RWPE2 (cell line): ENCODE measurements at regions not wholly inside any gene's neighbourhood (a gene's known extent, or its start where the extent isn't known, plus 50 kb on each side); places are given as distances from the start of the nearest gene placed in this dataset.

ENCODE experiments used
- ATAC-seq: fragments of 200-7000 bp; cut with Tn5 transposase; 3 replicates; pipeline ENCODE4 v1.9.1; 2021; ENCODE audit warnings: low read depth
- DNase-seq: peaks from one replicate; pipeline ENCODE4 v3.0.0-alpha.2; 2020; ENCODE audit warnings: low spot score
- H3K27ac ChIP-seq: fragments of 450-650 bp; 2 replicates; pipeline ENCODE4 v1.5.1; 2017; ENCODE audit warnings: mild to moderate bottlenecking; ENCODE audit not compliant: poor library complexity, severe bottlenecking
- H3K27me3 ChIP-seq: fragments of 250-450 bp; sonication (Bioruptor Pico); 2 replicates; pipeline ENCODE4 v1.5.1; 2021; ENCODE audit warnings: mild to moderate bottlenecking, moderate library complexity; ENCODE audit not compliant: insufficient read depth, poor library complexity, severe bottlenecking
- H3K36me3 ChIP-seq: fragments of 250-450 bp; sonication (Bioruptor Pico); 2 replicates; pipeline ENCODE4 v1.5.1; 2020; ENCODE audit warnings: low read depth, mild to moderate bottlenecking, moderate library complexity
- H3K4me1 ChIP-seq: fragments of 250-450 bp; sonication (Bioruptor Pico); 2 replicates; pipeline ENCODE4 v1.5.1; 2021; ENCODE audit warnings: mild to moderate bottlenecking, moderate library complexity; ENCODE audit not compliant: insufficient read depth, poor library complexity, severe bottlenecking
- H3K4me3 ChIP-seq: fragments of 250-450 bp; sonication (Bioruptor Pico); 2 replicates; pipeline ENCODE4 v1.5.1; 2021; ENCODE audit warnings: mild to moderate bottlenecking, moderate library complexity; ENCODE audit not compliant: severe bottlenecking
- H3K9me3 ChIP-seq: fragments of 250-450 bp; sonication (Bioruptor Pico); 2 replicates; pipeline ENCODE4 v1.5.1; 2021; ENCODE audit warnings: mild to moderate bottlenecking, moderate library complexity; ENCODE audit not compliant: severe bottlenecking
- TF ChIP-seq, protein P1 (sequence below): fragments of 450-650 bp; IDR thresholded peaks from one replicate; pipeline ENCODE4 v1.5.1; 2017; ENCODE audit warnings: mild to moderate bottlenecking, moderate library complexity; ENCODE audit not compliant: poor library complexity, severe bottlenecking

DNA sequence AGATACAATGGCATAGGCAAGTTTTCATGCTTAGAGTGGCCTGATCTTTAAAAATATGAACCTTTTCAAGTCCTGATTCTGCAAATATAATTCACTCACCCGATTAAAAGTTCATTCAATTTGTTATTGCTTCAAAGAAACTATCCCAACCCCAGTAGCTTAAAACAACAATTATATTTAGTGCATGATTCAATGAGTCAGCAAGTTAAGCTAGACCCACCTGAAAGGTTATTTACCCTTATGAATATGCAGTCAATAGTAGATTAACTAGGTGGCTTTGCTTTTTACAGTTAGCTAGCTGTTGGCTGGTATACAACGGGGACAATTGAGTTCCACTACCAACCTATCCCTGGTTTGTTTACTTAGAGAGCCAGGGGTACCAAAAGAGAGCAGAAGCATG, 95.6 kb upstream of the ANKEF1 start:
- Histone ChIP-seq H3K4me3 (no peak overlapping the region), H3K27me3 (no peaks in the 10 kb centered on the region), H3K36me3 (no peaks in the 10 kb centered on the region), H3K9me3 (no peaks in the 10 kb centered on the region), H3K27ac (no peak overlapping the region), H3K4me1 (no peaks in the 10 kb centered on the region)
- DNase-seq (no peak), ATAC-seq (no peak)
- TF ChIP-seq, protein P1, sequence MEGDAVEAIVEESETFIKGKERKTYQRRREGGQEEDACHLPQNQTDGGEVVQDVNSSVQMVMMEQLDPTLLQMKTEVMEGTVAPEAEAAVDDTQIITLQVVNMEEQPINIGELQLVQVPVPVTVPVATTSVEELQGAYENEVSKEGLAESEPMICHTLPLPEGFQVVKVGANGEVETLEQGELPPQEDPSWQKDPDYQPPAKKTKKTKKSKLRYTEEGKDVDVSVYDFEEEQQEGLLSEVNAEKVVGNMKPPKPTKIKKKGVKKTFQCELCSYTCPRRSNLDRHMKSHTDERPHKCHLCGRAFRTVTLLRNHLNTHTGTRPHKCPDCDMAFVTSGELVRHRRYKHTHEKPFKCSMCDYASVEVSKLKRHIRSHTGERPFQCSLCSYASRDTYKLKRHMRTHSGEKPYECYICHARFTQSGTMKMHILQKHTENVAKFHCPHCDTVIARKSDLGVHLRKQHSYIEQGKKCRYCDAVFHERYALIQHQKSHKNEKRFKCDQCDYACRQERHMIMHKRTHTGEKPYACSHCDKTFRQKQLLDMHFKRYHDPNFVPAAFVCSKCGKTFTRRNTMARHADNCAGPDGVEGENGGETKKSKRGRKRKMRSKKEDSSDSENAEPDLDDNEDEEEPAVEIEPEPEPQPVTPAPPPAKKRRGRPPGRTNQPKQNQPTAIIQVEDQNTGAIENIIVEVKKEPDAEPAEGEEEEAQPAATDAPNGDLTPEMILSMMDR: no peak

DNA sequence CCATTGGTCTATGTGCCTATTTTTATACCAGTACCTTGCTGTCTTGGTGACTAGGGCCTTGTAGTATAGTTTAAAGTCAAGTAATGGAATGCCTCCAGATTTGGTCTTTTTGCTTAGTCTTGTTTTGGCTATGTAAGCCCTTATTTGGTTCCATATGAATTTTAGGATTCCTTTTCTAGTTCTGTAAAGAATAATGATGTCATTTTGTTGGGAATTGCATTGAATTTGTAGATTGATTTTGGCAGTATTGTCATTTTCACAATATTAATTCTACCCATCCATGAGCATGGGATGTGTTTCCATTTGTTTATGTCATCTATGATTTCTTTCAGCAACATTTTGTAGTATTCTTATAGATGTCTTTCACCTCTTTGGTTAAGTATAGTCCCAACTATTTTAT, 96.4 kb upstream of the PAK5 start:
- Histone ChIP-seq H3K4me1 (no peaks in the 10 kb centered on the region), H3K27ac (no peak overlapping the region)
- TF ChIP-seq, protein P1: no peak

DNA sequence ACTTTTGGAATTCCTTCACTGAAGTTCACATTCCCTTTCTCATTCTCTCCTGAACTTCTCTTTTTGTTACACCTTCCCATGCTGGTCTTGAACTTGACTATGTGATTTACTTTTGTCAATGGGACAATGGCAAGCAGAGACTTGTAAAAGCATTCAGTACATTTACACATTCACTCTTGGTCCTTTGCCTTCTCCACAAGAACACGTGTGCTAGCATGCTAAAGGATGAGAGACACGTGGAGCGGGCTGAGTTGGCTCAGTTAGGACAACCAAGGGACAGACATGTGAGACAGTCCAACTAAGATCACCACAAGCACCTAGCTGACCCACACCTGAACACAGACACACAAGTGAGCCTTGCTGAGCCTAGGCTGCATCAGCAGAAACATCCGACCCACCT, 91.3 kb upstream of the PAK5 start:
- no peak overlapping the region for H3K27ac ChIP-seq
- no peak overlapping the region for H3K4me3 ChIP-seq
- no peaks in the 10 kb centered on the region for H3K27me3 ChIP-seq
- no peaks in the 10 kb centered on the region for H3K36me3 ChIP-seq
- ATAC-seq: no peak
- H3K9me3 ChIP-seq: no peaks in the 10 kb centered on the region
- TF ChIP-seq, protein P1: no peak
- no peak for DNase-seq
- peaks cover 10% of the 10 kb centered on the region for H3K4me1 ChIP-seq

More for the DNA sequence above, 96.4 kb upstream of the PAK5 start:
- no peak overlapping the region for H3K4me3 ChIP-seq
- ATAC-seq (no peak), DNase-seq (no peak)
- H3K9me3 ChIP-seq: no peaks in the 10 kb centered on the region
- no peaks in the 10 kb centered on the region for H3K27me3 ChIP-seq
- no peaks in the 10 kb centered on the region for H3K36me3 ChIP-seq

DNA sequence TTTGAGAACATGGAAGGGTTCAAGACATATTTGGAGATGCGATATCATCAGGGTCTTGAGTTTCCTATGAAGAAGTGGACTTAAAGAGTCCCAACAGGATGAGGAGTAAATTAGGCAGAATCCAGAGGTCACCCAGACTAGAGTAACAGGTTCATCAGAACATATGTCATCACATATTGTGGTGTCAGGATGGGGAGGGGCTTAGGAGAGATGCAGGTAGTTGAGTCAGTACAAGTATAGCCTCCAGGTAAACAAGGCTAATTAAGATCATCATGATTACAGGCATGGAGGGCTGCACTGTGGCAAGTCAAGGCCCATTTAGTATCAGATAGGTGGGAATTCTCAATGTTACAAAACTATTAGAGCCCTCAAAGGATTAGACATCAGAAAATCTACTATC, 90.1 kb upstream of the PAK5 start:
- Histone ChIP-seq H3K27ac (no peak overlapping the region), H3K9me3 (no peaks in the 10 kb centered on the region), H3K27me3 (no peaks in the 10 kb centered on the region), H3K36me3 (no peaks in the 10 kb centered on the region), H3K4me1 (peaks cover 10% of the 10 kb centered on the region), H3K4me3 (no peak overlapping the region)
- ATAC-seq (no peak), DNase-seq (no peak)
- TF ChIP-seq, protein P1: no peak

DNA sequence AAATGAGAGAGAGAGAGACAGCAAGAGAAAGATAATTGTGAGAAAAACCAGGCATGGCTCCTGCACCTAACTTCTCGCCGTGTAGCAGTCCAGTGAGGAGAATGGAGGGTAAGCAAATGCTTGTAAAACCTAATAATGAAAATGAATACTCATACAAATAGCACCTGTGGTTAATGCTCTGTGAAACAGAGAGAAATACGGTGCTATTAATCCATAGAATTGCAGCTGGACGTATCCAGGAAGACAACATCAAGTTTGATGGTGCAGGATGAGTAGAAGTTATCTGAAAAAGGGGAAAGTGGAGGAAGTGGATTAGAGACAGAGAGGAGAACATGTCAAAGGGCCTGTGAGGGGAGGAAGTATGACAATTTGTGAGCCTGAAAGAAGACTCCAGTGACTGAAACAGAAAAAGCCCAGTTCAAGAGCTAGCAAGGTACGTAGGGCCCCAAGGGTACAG, 89.4 kb upstream of the PAK5 start:
- TF ChIP-seq, protein P1: no peak
- no peak overlapping the region for H3K4me3 ChIP-seq
- H3K9me3 ChIP-seq: no peaks in the 10 kb centered on the region
- no peaks in the 10 kb centered on the region for H3K36me3 ChIP-seq
- H3K27ac ChIP-seq: no peak overlapping the region
- H3K4me1 ChIP-seq: peaks cover 10% of the 10 kb centered on the region
- DNase-seq (no peak), ATAC-seq (no peak)
- no peaks in the 10 kb centered on the region for H3K27me3 ChIP-seq
